Hematopoietic multipotent progenitor cell treated with erythropoietin and hydrocortisone succinate and interleukin-3 and kit ligand, for 15 days (in vitro differentiated cells): ENCODE measurements at regions not wholly inside any gene's neighbourhood (a gene's known extent, or its start where the extent isn't known, plus 50 kb on each side); places are given as distances from the start of the nearest gene placed in this dataset.

ENCODE experiments used
- DNase-seq: peaks from one replicate; pipeline ENCODE4 v3.0.0-alpha.2; 2015; ENCODE audit warnings: low spot score

DNA sequence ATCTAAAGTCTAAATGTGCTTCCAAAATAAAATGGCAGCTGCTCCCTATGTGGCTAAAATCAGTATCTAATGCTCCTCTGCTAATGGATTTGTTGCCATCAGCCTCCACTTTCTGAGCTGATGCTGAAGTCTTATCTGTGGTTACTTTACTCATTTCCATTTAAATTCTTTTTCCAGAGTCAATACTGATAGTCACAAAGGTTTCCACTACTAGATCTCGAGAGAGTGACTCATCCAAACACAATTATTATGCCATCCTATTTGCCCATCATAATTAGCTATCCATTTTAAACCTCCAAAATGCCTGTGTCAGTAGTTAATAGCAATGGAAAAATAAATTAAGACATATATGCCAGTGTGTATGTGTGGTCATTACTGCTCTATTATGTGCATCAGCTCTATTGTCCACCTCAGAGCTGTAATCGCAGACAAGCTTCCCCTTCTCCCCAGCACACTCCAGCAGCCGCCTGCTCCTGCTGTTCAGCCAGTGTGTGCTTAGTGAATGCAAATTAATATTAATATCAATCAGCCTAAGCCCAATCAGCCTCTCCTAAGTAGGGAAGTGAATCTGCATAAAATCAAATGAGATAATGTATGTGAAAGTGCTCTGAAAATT, 199.8 kb upstream of the ZIC3 start:
- DNase-seq, result no peak

DNA sequence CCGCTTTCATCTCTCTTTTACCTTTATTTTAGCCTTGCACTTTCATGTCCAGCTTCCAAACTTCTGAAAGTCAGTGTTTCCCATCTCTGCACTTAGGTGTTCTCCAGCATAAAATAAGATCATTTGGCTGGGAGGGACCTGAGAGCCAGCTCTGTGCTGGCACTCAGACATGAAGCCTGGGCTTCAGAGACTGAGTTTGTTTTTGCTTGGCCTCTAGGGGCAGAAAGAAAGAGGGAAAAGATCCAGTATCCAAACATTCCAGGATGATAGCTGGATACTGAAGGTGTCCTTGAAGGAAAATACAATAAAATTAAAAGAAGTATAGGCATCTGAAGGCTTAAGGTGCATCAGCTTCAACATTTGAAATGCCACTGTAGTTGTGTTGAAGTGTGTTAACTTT, 202.4 kb upstream of the ZIC3 start:
- DNase-seq, result no peak

DNA sequence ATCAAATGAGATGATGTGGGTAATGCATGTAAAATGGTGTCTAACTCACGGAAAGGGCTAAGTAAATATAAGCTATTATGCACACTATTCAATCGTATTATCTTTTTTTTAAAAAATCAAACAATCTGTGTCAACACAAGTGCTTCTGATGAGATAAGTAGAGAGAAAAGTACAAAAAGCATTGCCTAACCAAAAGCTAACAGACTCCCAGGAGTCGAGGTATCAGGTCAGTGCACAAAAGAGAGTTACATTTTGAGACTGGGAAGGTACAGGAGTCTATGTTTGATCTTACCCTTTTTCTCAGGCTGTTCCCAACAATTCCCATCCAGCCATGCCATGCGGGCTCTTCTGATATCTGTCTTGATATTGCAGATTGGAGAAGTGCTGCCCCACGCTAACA, 203.3 kb upstream of the ZIC3 start:
- DNase-seq, result no peak

DNA sequence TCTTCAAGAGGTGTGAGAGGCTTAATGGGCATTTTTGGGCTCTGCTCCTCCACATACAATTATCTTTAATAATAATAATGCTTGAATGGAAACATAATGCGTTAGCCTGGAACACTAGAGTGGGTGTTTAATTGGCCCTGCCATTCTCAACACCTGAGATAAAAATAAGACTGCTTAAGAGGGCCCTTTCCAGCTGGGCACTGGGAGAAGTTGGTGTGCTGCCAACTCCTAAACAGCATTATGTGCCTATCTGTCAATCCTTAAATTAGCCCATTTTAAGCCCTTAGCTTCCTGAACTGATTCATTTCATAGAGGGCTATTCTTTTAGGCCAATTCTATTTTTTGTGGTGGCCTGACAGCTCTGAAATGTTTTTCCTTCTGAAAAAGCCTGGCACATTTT, 211.1 kb upstream of the ZIC3 start:
- no peak for DNase-seq

DNA sequence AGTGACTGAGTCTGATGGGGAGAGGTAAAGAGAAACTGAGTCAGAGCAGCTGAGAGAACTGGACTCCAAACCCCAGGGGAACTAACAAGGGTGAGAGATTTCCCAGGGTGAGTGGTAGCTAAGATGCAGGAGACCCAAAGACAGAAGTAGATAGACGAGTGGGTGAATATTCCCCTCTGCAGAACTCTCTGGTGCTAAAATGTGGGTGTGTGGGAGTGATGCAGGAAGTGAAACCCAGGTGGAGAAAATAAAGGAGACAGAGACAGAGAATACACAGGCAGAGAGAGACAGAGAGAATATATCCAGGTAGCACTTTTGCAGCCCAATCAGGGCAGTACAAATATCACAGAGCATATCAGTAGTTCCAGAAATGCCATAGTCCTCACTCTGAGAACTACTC, 212.5 kb upstream of the ZIC3 start:
- DNase-seq, result no peak

DNA sequence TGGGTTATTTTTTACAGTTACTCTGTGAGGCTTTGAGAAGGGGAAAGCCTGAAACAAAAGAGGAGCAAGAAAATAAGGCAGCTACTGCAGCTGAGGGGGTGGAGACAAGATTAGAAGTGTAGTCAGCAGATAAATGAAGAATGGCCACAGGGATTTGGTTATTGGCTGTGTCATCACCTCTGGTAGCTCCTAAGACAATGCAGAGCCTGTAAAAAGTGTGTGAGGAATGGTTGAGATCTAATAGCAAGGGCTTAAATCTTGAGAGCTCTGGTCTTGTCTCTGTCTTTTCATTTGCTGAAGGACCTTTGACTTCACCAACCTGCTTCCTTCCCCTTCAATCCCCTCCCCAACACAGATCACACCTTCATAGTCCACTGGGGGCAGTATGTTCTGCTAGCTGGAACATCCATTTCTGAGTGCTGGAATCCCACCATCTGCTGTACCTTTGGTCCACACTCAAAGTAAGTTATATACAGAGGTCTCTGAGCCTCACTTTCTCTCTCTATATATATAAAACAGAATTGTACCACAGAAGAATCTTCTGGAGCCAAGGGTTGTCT, 213.7 kb upstream of the ZIC3 start:
- no peak for DNase-seq

DNA sequence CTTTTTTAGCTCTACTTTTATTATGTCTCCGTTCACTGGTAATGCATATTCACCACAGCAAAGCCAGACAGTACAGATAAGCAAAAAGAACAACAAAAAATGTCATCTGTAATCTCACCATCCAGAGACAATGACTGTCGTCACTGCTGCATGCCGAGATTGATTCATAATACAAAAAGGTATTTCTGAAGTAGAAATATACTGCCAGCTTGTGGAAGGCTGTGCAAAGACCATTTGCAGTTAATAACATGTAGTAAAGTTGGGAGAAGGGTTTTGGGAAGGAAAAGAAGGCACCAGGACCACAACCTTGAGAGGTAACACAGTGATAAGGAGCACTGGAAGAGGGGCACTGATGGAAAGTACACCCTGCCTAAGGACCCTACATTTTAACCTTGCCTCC, 223.0 kb upstream of the ZIC3 start:
- no peak for DNase-seq

DNA sequence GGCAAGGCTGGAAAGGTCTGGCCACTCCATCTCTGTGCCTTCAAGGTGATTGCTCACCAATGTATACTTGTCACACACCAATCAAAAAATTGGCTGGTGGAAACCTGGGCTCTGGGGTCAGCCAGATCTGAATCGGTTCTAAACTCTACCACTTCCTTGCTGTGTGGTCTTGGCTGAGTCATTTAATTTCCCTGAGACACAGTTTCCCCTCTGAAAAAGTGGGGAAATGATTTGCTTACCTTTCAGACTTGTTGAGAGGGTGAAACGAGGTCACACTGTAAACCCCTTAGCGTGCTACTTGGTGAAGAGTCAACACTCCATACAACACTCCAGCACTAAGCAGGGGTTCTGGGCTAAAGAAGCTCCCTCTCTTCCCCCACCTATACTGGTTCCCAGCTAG, 252.3 kb upstream of the ZIC3 start:
- DNase-seq, result no peak

DNA sequence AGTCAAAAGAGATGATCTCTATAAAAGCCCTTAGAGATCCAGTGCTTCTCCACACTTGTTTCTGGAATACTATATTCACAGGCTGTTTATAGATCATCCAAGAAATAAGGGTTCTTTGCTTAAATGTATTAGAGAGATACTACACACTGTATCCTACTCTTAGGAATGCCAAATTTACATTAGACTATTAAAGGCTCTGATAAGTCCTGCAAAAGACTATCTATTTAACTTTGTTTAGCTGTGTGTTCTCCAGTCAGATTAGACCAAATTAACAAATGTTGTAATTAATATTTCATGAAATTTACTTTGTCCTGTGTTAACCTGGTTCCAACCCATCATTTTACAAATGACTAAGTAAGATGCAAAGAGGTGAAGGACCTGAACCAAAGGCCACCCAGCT, 260.5 kb upstream of the ZIC3 start:
- no peak for DNase-seq

DNA sequence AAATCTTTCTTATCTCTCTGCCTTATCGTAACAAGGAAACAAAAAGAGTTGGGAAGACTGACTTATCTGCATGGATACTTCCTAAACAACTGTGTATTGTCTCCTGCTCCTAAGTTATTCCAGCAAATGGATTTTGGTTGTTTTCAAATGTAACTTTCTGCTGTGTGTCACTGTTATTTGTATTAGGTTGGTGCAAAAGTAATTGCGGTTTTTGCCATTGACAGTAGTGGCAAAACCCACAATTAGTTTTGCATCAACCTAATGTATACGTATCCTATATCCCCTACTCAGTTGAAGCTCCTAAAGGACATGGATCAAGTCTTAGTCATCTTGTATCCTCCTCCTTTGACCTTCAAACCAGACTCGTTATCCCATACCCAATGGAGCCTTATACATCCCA, 263.4 kb upstream of the GPR101 start:
- DNase-seq, result no peak

DNA sequence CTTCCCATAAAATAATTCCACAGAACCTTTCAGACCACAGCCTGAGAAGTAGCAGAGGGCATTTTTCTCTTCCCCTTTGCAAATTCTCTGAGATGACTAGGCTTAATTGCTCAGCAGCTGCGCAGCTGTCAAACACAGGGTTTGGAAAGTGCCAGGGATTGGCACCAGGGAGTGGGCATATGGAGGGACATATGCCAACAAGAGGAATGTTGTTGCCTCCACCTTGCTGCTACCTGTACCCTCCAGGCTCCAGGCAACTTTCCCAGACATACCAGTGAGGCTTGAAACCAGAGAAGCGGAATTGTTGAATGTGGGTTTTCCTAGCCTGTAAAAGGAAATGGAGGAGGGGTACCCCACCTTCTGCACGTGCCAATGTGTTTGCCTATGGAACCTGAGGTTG, 256.2 kb upstream of the GPR101 start:
- no peak for DNase-seq

DNA sequence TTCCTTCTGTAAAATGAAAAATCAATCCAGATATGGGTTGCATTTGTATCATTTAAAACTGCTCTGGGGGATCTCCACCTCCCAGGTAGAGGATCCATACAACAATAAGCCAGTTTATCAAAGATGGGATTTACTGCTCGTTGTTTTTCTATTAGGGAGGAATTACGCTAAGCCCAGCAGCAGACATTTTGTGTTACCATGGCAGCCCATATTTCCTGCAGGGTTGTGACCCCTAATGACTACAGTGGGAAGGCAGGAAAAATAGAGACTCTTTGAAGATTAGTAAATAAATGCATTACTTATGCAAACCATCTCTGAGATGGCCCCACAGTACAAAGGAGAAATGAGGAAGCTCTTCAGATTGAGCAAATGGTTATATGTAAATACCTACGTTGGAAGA, 253.4 kb upstream of the GPR101 start:
- no peak for DNase-seq

DNA sequence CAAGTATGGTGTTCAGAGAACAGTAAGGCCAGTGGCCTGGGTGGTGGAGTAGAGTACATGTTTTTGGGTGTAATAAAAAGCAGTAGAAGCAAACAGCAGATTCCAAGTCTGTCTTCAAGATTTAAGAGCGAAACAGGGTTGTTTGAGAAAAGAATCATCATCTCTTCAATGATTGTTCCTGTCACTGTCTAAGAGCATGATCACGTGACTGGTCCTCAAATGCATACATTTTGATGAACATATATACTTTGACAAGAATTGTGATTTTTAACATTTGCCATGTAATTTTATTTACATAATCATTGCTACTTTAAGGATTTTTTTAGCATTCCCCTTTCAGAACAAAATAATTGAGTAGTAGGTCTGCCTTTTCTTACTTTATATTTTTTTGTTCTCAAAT, 252.6 kb upstream of the GPR101 start:
- DNase-seq, result no peak

DNA sequence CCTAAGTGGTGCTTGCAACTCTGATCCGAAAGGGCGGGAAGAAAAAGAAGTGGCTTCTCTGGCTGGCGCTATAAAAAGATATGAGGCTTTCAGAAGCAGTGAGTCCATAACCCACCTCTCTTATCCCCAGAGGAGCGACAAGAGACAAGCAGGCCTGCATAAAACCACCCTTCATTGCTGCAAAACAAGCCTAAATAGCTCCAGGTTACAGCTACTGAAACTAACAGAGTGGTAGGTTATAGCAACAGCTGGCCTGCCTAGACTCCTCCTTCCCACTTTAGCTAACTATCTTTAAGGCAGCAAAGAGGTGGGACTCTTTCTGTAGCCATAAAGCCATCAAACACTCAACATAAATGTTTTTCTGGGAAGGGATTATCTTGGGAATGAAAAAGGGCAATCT, 245.0 kb upstream of the GPR101 start:
- DNase-seq, result no peak

DNA sequence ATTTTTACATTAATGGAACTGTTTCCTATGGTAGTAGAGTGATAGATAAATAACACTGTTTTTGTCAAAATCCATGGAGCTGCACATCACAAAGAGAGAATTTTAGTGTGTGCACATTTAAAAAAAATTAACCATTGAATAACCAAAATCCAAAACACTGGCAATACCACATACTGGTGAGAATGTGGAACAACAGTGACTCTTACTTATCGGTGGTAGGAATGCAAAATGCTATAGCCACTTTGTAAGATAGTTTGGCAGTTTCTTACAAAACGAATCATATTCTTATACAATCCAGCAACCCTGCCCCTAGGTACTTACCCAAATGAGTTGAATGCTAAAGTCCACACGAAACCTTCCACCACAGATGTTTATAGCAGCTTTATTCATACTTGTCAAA, 229.6 kb upstream of the GPR101 start:
- no peak for DNase-seq

DNA sequence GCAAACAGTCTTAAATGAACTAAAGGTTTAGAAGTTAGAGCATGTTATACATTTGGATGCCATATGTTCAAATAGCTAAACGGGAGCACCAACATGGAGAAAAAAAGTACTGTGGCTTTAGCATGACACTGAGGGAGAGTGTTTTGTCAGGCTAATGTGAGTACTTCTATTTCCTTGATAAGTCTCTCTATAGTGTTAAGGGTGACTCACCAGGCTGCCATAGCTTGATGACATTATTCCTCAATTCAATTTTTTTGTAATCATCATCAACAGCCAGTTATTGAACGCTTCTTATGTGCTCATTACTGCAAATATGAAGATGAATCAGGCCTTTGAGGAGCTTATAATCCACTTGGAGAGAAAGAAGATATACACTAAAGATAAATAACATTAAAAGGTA, 211.4 kb upstream of the GPR101 start:
- no peak for DNase-seq

DNA sequence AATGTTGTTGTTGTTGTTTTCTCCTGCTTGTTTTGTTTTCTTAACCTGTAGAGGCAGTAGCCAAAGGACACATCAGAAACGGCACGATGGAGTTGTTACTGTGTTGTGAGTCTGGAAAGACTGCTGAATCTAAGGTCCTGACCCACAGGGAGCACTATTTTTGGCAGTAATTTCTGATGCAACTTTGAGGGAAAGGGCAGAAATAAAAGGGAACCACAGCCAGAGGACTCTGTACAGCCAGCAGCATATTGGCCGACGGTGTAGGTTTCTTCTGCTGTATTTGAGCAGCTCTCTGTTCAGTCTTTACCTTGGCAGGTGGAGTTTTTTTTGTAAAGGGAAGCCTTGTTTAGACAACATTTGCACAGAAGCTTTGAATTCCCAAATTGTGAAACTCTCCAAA, 203.0 kb upstream of the GPR101 start:
- no peak for DNase-seq

DNA sequence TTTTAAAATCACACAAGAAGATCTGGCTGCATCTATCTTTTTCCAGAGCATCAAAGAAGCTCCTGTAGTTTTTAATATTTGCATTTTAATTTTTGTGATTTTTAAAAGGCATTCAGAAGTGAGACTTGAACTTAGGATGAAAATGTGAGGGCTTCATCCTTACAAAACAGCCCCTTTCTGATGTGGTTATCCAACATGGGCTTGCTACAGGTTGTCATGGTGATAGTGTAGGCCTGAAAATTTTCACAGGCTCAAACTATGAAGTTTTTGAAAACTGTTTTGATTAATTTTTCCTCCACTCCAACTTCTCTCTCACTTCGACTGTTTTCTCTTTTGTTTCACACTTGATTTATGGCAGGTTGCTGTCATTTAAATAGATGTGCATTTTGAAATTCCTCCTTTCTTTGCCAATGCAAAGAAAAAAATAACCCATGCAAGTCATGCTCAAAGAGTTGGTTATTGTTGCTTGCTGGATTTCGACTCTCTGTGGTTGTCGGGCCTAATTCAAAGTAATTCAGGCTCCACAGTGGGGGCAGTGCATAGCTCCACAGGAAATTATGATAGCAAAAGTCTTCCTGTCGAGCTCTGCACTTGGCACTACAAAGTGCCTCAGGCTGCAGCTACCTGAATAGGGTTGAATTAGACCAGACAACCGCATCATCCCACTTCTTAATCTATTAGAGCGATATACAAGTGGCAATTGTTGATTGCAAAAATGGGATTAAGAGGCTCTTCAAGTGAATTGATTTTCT, 201.0 kb upstream of the GPR101 start:
- no peak for DNase-seq

DNA sequence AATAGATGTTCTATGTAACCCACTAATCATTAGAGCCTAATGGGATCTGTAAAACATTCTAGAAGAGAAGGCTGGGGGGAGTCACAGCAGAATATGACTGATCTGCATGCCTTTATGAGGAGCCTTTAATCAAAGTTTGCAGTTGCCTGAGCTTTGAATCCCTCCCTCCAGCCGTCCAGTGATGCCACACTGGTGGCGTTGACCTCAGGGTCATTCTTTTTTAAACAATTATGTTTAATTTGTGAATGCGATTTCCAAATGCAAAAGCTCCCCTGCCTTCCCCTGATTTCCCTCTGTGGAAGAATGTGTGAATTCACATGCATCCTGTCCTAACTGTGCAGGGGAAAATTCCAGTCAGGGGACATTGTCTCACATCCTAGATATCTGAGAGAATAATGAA, 199.7 kb upstream of the GPR101 start:
- DNase-seq, result no peak

DNA sequence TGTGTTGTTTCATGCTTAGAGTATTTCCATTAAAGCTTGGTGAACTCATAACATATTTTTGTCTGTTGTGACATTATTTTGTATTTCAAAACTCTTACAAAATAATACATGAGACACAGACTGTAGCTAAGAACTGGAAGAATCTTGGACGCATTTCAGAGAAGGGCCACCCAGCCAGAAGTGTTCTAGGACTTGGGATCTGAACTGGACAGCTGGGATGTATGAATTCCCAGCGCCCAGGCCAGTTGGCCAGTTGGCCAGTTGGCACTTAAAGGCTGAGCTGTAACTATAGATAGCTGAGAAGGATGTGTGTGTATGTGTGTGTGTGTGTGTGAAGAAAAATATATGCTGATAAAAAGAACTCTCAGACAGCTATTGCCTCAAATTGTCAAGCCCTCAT, 193.4 kb upstream of the GPR101 start:
- no peak for DNase-seq

DNA sequence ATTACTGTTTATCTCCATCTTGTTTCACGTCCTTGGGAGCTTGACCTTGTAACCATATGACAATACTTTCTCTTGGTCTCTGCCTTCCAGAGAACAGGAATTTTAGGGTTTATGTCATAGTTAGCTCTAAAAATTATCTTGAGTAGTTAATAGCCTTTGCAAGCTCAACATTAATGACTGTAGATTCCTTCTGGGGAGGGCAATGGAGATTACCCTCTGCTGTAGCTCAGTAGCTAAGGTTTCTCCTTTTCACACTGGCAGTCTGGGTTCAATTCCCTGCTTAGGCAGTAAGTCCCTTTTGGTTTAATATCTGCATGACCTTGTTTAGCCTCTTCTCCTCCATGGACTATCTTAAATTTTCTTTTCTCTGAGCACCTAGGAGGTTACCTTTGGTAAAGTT, 181.7 kb upstream of the GPR101 start:
- no peak for DNase-seq

DNA sequence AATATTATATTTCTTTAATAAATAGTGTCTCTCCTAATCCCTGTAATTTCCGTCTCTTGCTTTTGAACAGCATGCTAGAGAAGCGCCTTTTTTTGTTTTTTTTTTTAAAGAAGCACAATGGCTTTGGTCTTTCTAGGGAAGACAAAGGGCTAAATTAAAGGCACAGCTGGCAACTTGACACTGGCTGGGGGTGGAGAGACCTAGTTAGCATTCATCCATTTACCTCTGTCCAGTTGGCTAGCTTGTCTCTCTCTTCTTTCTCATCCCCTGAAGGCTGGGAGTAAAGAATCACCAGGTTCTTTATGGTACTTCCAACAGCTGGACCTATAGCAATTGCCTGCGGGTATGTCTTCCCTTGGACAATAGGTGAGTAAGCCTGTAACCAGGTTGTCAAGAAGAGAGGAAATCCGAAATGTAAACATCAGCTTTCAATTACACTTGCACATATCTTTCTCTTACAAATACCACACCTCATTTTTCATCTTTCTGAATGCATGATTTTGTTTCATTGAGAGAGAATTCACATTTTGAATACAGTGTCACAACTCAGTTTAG, 178.4 kb upstream of the GPR101 start:
- DNase-seq, result no peak

DNA sequence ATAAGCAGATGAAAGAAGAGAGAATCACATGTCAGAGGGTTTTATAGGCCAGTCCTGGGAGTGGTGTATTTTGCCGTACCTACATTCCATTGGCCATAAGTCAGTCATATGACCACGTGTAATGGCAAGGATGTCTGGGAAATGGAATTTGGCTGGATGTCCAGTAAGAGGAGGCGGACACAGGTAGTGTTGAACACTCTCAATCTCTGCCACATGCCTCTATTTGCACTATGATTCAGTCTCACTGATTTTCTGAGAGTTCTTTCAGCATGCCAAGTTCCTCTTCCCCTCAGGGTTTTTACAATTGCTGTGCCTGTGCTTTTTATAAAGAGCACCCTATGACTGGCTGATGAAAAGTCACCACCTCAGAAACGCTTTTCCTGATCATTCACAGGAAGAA, 164.2 kb upstream of the GPR101 start:
- DNase-seq, result no peak

DNA sequence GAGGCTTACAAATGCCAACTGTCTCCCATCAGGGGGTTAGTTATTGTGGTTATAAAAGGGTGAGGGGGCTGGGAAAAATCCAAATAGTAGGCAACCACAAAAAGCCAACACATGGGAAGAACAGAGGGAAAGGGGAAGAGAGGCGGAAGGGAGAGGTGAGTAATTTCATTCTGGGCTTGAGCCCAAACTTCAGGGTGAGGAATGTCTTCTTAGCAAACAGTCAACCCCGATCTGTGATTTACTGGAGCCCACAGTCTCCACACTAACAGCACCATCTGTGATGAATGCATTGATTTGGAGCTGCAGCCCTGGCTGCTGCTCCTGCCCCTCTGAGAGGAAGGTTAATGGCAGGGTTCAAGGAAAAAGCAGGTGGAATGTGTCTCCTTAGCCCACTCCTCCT, 162.2 kb upstream of the GPR101 start:
- DNase-seq, result no peak
